SIG-M5 treated with dmso at 0.1 percent for 504 hours (cell line): ENCODE measurements at regions not wholly inside any gene's neighbourhood (a gene's known extent, or its start where the extent isn't known, plus 50 kb on each side); places are given as distances from the start of the nearest gene placed in this dataset.

Source experiments
- DNase-seq: peaks from one replicate; lab custom pipeline; 2025; ENCODE audit not compliant: unreplicated experiment; lab: John Stamatoyannopoulos, UW

DNA sequence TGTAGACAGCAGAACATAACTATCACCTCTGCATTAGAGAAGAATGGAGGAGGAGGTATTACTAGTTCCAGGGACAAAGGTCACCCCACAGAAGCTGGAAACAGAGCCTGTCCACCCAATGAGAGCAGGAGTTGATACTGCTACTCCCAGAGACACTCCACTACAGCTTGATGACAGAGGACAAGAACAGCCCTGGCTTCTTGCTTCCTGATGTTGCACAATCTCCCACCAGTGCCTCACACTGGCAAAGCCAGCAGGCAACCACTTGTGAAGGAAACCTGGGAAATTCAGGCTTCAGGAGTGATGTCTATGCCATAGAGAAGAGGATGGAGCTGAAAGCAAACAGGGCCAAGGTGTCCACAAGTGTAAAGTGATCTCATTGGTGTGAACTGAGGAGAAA is 78.0 kb upstream of the POU1F1 start:
- DNase-seq, result no peak

GRCh38 chr3:87351937-87352336 is 75.6 kb upstream of the POU1F1 start:
- DNase-seq, result no peak

DNA sequence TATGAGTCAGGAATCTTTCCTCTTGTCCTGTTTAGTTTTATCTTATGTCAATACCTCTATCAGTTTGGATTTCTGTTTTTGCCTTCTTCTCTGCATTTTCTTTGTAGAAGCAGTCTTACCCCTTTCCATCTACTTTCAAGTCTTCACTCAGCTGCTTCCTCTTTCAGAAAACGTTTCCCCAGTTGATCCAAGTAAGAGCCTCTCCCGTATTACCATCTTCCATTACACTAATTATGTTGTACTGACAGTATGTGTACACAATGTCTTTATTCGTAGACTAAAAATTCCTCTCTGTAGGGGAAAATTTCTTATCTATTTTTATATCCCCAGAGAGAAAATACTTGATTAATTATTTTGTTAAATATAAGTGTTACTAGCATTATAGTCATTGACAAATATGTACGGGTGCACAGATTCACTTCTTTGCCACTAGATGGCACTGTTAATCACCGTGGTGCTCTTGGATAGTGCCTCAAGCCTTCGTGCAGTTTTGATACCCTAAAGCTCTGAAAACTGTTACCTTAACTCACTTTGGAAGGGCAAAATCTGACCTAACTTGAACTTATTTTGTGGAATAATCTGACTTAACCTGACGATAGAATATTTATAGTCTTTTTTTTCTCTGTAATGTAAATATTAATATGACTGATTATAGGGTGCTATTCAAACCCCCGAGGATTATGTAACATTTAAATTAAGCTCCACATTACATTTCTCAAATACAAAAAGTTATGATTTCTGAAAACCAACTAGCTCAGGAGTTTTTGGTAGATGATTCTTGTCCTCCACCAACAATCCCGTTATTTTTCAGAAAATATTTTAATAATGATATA is 74.2 kb upstream of the POU1F1 start:
- peak; percentile 73 for DNase-seq

DNA sequence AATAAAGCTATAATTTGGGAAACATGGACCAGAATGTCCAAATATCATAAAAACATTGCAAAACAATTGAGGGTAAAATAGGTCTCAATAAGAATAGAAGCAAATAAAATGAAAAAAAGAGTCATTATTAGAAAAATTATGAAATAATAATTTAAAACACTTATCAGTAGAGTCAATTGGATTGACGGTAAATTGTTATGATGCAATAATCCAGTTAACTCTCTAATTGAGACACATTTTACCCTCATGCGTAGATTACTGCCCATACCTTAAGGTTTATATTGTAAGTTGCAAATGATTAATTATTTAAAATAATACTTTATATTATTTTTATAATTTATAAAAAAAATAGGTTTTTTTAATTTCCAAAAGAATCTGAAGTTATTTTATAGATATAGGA is 73.4 kb upstream of the POU1F1 start:
- DNase-seq, result no peak

DNA sequence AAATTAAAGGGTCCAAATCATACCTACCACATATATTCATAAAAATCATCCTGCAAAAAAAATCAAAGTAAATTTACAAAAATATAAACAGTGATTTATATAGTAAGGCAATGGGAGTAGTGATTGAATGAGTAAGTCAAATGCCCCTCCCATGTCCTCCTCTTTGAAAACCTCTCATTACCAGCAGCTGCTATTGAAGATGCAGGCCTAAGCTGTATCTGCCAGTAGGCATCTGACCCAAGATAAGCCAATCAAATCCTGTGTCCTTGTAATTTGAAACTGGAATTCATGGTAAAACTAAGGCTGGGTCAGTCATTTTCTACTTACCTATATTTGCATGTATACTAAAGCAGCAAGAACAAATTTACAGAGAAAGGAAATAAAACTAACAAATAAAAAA is 60.4 kb upstream of the POU1F1 start:
- no peak for DNase-seq

- DNase-seq, result no peak
Observed at GRCh38 chr3:87335931-87336330, 59.5 kb upstream of the POU1F1 start.

DNA sequence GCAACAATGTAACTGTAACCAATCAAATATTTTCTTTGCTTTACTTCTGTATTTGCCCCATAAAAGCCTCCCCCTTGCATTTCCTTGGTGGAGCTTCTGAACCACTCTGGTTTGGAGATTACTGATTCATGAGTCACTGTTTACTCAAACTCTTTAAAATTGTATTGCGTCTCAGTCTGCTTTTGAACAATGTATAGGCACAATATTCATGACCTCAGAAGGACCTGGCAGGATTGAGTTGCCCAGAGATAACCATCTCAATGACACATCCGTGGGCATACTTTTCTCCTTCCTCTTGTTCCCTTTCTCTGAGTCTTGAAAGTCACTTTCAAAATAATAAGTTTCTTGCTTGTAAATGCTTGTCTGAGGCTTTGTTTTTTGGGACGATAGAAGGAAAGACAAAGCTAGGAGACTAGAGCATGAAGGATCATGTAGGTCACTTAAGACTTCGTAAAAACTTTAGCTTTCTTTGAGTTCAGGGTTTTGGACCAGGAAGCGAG is 57.1 kb upstream of the POU1F1 start:
- peak; percentile 76 for DNase-seq

DNA sequence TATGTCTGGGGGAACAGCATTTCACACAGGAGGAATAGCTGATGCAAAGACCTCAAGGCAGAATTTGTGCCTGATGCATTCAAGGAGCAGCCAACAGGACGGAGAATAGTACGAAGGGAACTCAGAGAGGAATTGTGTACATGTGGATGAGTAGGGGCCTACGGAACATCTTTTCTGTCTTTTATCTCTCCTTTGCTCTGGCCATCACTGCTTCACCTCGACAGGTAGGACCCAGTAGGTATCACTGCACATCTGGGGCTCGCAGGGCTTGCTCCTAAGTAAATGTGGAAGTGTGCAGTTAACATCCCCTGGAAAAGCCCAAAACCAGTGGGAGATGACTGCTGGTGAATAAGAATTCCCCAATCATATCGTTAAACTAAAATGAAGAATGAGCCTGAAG is 56.4 kb upstream of the POU1F1 start:
- no peak for DNase-seq

DNA sequence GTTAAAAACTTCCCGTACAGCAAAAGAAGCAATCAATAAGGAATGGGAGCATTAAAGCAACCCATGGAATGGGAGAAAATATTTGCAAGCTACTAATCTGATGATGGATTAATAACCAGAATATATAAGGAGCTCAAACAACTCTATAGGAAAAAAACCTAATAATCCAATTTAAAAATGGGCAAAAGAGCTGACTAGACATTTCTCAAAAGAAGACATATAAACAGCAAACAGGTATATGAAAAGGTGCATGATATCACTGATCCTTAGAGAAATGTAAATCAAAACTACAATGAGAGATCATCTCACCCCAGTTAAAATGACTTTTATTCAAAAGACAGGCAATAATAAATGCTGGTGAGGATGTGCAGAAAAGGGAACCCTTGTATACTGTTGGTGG is 52.7 kb upstream of the POU1F1 start:
- no peak for DNase-seq
